Upper lobe of right lung (tissue), 1 donor: ENCODE measurements at regions not wholly inside any gene's neighbourhood (a gene's known extent, or its start where the extent isn't known, plus 50 kb on each side); places are given as distances from the start of the nearest gene placed in this dataset.

ENCODE experiments used
- ATAC-seq: fragments of 200-7000 bp; cut with Tn5 transposase; one replicate; pipeline ENCODE4 v1.9.1; 2020; ENCODE audit warnings: mild to moderate bottlenecking, moderate library complexity
- DNase-seq: peaks from one replicate; pipeline ENCODE4 v3.0.0-alpha.2; 2020
- H3K27ac ChIP-seq: fragments of 200-600 bp; one replicate; pipeline ENCODE4 v1.8.0; 2022
- H3K27me3 ChIP-seq: fragments of 200-600 bp; one replicate; pipeline ENCODE4 v1.8.0; 2022; ENCODE audit warnings: mild to moderate bottlenecking
- H3K36me3 ChIP-seq: fragments of 200-600 bp; one replicate; pipeline ENCODE4 v1.8.0; 2022
- H3K4me1 ChIP-seq: fragments of 200-600 bp; one replicate; pipeline ENCODE4 v1.8.0; 2022
- H3K4me3 ChIP-seq: fragments of 200-600 bp; one replicate; pipeline ENCODE4 v1.8.0; 2022; ENCODE audit warnings: mild to moderate bottlenecking
- H3K9me3 ChIP-seq: fragments of 200-600 bp; one replicate; pipeline ENCODE4 v1.8.0; 2022
- intact Hi-C: fragments of 100-400 bp; cut with DNase I; formaldehyde crosslinking; loops from one replicate; pipeline ENCODE4 v1.11.0; 2022
- TF ChIP-seq, protein P1 (sequence below): fragments of 200-600 bp; IDR thresholded peaks from one replicate; pipeline ENCODE4 v1.8.0; 2022; ENCODE audit warnings: antibody characterized with exemption
- donor health status: DM: no; HTN: yes; CAD: no; lungs with severe emphysema.

- DNase-seq (no peak), ATAC-seq (peak; percentile 36)
- Histone ChIP-seq H3K4me1 (no peaks in the 10 kb centered on the region), H3K9me3 (no peaks in the 10 kb centered on the region), H3K36me3 (no peaks in the 10 kb centered on the region), H3K27ac (no peak overlapping the region), H3K27me3 (peaks cover 8% of the 10 kb centered on the region), H3K4me3 (no peak overlapping the region)
- TF ChIP-seq, protein P1, sequence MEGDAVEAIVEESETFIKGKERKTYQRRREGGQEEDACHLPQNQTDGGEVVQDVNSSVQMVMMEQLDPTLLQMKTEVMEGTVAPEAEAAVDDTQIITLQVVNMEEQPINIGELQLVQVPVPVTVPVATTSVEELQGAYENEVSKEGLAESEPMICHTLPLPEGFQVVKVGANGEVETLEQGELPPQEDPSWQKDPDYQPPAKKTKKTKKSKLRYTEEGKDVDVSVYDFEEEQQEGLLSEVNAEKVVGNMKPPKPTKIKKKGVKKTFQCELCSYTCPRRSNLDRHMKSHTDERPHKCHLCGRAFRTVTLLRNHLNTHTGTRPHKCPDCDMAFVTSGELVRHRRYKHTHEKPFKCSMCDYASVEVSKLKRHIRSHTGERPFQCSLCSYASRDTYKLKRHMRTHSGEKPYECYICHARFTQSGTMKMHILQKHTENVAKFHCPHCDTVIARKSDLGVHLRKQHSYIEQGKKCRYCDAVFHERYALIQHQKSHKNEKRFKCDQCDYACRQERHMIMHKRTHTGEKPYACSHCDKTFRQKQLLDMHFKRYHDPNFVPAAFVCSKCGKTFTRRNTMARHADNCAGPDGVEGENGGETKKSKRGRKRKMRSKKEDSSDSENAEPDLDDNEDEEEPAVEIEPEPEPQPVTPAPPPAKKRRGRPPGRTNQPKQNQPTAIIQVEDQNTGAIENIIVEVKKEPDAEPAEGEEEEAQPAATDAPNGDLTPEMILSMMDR = no peak
- intact Hi-C loops = no loop called here
Observed at GRCh38 chr11:112871909-112872500, 89.2 kb upstream of the NCAM1 start.

GRCh38 chr11:112874980-112875379 is 86.2 kb upstream of the NCAM1 start:
- DNase-seq (no peak), ATAC-seq (no peak)
- TF ChIP-seq, protein P1 = no peak
- Histone ChIP-seq H3K4me3 (no peak overlapping the region), H3K9me3 (no peaks in the 10 kb centered on the region), H3K36me3 (no peaks in the 10 kb centered on the region), H3K27ac (no peak overlapping the region), H3K27me3 (peaks cover 8% of the 10 kb centered on the region), H3K4me1 (no peaks in the 10 kb centered on the region)
- intact Hi-C loops = no loop called here

GRCh38 chr11:112877581-112877980 is 83.6 kb upstream of the NCAM1 start:
- H3K27ac ChIP-seq = no peak overlapping the region
- H3K36me3 ChIP-seq = no peaks in the 10 kb centered on the region
- intact Hi-C loops = no loop called here
- no peak overlapping the region for H3K4me3 ChIP-seq
- TF ChIP-seq, protein P1 = no peak
- DNase-seq (no peak), ATAC-seq (no peak)
- H3K4me1 ChIP-seq = no peaks in the 10 kb centered on the region
- H3K9me3 ChIP-seq = no peaks in the 10 kb centered on the region
- no peaks in the 10 kb centered on the region for H3K27me3 ChIP-seq

DNA sequence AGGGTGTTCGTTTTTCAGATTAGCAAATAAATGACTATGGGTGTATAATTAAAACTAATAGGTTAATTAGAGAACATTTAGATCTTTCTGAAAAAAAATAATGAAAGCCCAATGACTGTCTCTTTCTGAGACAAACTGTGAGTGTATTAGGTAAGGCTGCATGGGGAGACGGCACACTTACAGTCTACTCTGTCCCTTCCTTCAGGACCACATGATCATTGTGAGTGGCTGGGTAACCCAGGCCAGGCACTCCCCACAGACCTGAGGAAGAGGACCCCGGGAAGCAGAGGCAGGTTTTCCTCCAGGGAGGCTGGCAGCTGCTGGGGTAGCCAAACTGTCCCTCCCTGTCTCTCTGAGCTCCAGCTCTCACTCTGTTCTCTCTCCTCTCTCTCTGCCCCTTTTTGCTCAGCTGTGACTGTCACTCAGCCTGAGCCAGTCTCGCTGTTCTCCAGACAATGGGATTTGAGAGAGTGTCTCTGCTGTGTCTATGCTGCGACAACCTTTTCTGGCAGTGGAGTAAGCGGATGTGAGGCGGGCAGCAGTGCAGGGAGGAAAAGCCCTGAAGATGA is 83.1 kb upstream of the NCAM1 start:
- no peak overlapping the region for H3K27ac ChIP-seq
- no peak for DNase-seq
- TF ChIP-seq, protein P1 = no peak
- H3K27me3 ChIP-seq = no peaks in the 10 kb centered on the region
- no peaks in the 10 kb centered on the region for H3K9me3 ChIP-seq
- intact Hi-C loops = no loop called here
- H3K4me3 ChIP-seq = no peak overlapping the region
- no peak for ATAC-seq
- H3K36me3 ChIP-seq = no peaks in the 10 kb centered on the region
- H3K4me1 ChIP-seq = no peaks in the 10 kb centered on the region

- TF ChIP-seq, protein P1 = no peak
- Histone ChIP-seq H3K27me3 (no peaks in the 10 kb centered on the region), H3K4me3 (no peak overlapping the region), H3K36me3 (no peaks in the 10 kb centered on the region), H3K4me1 (no peaks in the 10 kb centered on the region), H3K9me3 (no peaks in the 10 kb centered on the region), H3K27ac (no peak overlapping the region)
- no peak for DNase-seq
- intact Hi-C loops = no loop called here
- ATAC-seq = no peak
Observed at GRCh38 chr11:112880495-112880894, 80.7 kb upstream of the NCAM1 start.
